ENCODE measurements at regions not wholly inside any gene's neighbourhood (a gene's known extent, or its start where the extent isn't known, plus 50 kb on each side); places are given as distances from the start of the nearest gene placed in this dataset.
A peak's percentile ranks its signal among the peaks of the same experiment; 100 is the strongest.
"Not testable (repeated sequence)": the region's sequence is repeated elsewhere in the genome, so short reads cannot be mapped to it uniquely, and the experiment has no call there.

DNA sequence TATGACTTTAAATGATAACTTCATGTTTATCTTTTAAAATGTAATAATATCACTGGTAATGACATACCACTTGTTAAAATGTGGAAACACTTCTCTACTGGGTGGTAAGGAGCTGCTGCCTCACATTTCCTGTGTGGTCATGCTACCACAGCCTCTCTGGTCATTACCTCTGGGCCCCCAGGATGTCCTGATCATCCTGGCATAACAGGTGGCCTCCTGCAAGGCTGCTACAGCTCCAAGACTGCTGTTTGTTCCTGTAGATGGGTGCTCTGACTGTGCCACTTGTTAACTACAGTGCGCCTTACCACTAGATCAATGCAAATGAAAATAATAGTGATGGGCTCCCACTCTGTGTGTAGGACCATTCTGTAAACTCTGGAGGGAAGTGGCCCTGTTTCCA lies 500.2 kb upstream of the SPRED2 start:
- intact Hi-C loops (cut with DNase I; ENCODE audit: low total_unique reads) = no loop called here
- 93 to 100% methylated on average over 1 of the region's 1 CpG for WGBS, 2 donors

DNA sequence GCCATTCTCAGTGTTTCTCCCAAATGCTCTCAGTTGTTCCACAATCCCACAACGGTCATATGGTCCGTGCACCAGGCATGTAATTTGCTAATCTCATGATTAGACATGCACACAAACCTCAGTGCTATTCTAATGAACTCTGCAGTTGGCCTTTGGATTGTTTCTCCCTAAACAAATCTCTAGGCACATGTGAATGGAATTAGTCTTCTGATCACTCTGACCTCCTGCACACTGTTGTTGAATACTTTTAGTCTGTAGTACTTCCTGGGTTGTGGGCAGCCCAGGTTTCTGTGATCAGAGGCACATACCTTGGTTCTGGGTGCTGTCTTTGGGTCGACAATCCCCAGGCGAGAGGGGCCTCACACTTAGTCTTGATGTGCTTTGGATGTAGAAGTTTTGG lies 498.7 kb upstream of the SPRED2 start:
- intact Hi-C loops (cut with DNase I; ENCODE audit: low total_unique reads) = no loop called here
- TF ChIP-seq POLR2A (IDR thresholded peaks at IDR 0.05) = no peak
- TF ChIP-seq, protein P1, sequence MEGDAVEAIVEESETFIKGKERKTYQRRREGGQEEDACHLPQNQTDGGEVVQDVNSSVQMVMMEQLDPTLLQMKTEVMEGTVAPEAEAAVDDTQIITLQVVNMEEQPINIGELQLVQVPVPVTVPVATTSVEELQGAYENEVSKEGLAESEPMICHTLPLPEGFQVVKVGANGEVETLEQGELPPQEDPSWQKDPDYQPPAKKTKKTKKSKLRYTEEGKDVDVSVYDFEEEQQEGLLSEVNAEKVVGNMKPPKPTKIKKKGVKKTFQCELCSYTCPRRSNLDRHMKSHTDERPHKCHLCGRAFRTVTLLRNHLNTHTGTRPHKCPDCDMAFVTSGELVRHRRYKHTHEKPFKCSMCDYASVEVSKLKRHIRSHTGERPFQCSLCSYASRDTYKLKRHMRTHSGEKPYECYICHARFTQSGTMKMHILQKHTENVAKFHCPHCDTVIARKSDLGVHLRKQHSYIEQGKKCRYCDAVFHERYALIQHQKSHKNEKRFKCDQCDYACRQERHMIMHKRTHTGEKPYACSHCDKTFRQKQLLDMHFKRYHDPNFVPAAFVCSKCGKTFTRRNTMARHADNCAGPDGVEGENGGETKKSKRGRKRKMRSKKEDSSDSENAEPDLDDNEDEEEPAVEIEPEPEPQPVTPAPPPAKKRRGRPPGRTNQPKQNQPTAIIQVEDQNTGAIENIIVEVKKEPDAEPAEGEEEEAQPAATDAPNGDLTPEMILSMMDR (IDR thresholded peaks at IDR 0.05) = no peak
- no peak overlapping the region for H3K4me3 ChIP-seq (ENCODE audit: low read depth, poor library complexity, severe bottlenecking)
- WGBS, 2 donors = 51 to 68% methylated on average over 4 of the region's 4 CpGs
- DNase-seq (ENCODE audit: low spot score in 2 of 2) = no peak

More for the DNA sequence above, 500.2 kb upstream of the SPRED2 start:
- H3K4me3 ChIP-seq (ENCODE audit: low read depth, poor library complexity, severe bottlenecking) = no peak overlapping the region
- no peak for DNase-seq (ENCODE audit: low spot score in 2 of 2)
- TF ChIP-seq, protein P1 (IDR thresholded peaks at IDR 0.05) = no peak

DNA sequence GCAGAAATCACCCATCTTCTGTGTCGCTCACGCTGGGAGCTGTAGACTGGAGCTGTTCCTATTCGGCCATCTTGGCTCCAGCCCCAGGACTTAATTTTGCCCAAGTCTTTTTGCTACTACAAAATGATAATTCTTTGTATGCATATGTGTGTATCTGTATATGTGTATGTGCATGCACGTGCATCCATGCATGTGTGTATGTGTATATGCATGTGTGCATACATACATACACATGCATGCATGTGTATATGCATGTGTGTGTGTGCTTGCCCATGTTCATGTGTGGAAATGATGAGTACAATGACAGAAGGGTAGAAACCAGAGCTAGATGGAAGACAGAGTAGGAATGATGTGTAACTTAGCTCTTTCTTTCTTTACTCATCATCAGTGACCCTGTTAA lies 497.9 kb upstream of the SPRED2 start:
- no peak overlapping the region for H3K4me3 ChIP-seq (ENCODE audit: low read depth, poor library complexity, severe bottlenecking)
- no peak for DNase-seq (ENCODE audit: low spot score in 2 of 2)
- intact Hi-C loops (cut with DNase I; ENCODE audit: low total_unique reads) = no loop called here
- TF ChIP-seq, protein P1 (IDR thresholded peaks at IDR 0.05) = no peak
- TF ChIP-seq POLR2A (IDR thresholded peaks at IDR 0.05) = no peak
- WGBS, 2 donors = 95 to 98% methylated on average over 4 of the region's 4 CpGs

DNA sequence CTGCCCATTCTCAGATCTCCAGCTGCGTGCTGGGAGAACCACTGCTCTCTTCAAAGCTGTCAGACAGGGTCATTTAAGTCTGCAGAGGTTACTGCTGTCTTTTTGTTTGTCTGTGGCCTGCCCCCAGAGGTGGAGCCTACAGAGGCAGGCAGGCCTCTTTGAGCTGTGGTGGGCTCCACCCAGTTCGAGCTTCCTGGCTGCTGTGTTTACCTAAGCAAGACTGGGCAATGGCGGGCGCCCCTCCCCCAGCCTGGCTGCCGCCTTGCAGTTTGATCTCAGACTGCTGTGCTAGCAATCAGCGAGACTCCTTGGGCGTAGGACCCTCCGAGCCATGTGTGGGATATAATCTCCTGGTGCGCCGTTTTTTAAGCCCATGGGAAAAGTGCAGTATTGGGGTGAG lies 497.3 kb upstream of the SPRED2 start:
- DNase-seq (ENCODE audit: low spot score in 2 of 2); H3K4me3 ChIP-seq (ENCODE audit: low read depth, poor library complexity, severe bottlenecking); intact Hi-C loops (cut with DNase I; ENCODE audit: low total_unique reads): not testable (repeated sequence)
- WGBS, 2 donors = 85 to 87% methylated on average over 10 of the region's 10 CpGs

DNA sequence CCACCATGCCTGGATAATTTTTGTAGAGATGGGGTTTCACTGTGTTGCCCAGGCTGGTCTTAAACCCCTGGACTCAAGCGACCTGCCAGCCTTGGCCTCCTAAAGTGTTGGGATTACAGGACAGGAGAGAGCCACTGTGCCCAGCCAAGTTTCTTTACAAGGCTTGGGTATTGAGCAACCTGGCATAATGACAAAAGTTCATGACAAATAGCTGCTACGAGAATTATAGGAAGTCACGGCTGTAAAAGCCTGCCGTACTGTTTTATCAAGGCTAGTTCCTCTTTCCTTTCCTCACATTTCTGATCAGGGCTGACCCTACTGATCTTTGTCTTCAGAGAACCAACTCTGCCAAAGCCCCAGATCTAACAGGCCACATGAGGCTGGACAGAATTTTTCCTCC lies 490.4 kb upstream of the SPRED2 start:
- intact Hi-C loops (cut with DNase I; ENCODE audit: low total_unique reads) = no loop called here
- H3K4me3 ChIP-seq (ENCODE audit: low read depth, poor library complexity, severe bottlenecking) = no peak overlapping the region
- DNase-seq (ENCODE audit: low spot score in 2 of 2) = peak in 1 of 2 donors; percentile 74
- WGBS, 2 donors = 9 to 14% methylated on average over 4 of the region's 4 CpGs
- no peak for TF ChIP-seq POLR2A (IDR thresholded peaks at IDR 0.05)
- TF ChIP-seq, protein P1 (IDR thresholded peaks at IDR 0.05) = no peak

DNA sequence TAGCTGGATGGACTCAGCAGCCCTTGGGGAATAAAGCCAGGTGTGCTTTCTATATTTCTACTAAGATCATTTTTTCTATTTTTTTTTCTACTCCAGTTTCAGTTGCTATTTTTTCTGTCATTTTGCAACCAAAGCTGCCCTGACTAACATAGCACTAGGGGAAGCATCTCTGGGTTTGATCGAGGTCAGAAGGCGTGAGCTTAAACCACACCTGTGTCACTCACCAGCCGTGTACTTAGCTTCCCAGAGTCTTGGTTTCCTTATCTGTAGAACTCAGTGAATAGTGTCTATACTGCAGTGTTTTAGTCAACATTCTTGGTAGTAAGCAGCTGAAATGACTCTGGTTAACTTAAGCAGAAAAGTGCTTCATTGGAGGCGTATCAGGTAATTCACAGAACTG lies 489.6 kb upstream of the SPRED2 start:
- no peak for TF ChIP-seq POLR2A (IDR thresholded peaks at IDR 0.05)
- TF ChIP-seq, protein P1 (IDR thresholded peaks at IDR 0.05) = no peak
- no peak for DNase-seq (ENCODE audit: low spot score in 2 of 2)
- intact Hi-C loops (cut with DNase I; ENCODE audit: low total_unique reads) = no loop called here
- WGBS, 2 donors = 71 to 76% methylated on average over 4 of the region's 4 CpGs
- no peak overlapping the region for H3K4me3 ChIP-seq (ENCODE audit: low read depth, poor library complexity, severe bottlenecking)
